ENCODE measurements at regions not wholly inside any gene's neighbourhood (a gene's known extent, or its start where the extent isn't known, plus 50 kb on each side); places are given as distances from the start of the nearest gene placed in this dataset.

DNA sequence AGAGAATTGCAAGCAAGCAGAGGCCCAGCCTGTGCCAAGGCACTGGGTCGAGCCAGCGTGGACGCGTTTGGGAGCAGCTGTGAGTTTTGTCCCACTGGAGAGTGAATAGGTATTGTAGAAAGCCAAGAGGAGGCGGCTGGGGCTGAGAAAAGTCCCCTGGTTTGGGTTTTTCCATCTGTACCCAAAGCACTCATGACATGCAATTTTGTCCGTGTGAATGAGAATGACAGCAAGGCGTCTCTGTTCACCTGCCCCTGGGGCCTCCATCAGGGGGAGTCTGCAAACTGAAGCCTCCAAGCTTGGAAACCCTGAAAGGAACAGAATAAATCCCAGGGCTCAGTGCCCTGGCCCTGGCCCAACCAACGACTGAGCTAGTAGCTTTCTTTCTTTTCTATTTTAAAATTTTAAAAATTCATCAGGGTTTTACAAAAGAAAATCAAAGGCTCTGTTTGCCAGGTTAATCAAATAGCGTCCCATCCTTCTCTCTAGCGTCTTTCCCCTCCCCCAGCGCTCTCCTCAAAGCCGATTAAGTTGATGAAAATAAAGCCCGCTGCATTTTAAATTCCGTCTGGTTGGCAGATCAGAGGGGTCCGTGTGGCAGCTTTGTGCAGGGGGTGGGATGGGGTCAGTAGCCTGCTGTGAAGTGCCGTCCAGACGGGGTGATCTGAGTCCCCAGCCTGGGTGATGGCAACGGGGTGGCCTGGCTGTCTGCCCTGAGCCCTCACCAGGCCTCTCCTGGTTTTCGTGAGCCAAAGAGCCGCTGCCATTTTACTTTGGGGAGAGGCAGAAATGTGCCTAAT is 171.0 kb downstream of the KATNIP start:
- no peak for FAIRE-seq

DNA sequence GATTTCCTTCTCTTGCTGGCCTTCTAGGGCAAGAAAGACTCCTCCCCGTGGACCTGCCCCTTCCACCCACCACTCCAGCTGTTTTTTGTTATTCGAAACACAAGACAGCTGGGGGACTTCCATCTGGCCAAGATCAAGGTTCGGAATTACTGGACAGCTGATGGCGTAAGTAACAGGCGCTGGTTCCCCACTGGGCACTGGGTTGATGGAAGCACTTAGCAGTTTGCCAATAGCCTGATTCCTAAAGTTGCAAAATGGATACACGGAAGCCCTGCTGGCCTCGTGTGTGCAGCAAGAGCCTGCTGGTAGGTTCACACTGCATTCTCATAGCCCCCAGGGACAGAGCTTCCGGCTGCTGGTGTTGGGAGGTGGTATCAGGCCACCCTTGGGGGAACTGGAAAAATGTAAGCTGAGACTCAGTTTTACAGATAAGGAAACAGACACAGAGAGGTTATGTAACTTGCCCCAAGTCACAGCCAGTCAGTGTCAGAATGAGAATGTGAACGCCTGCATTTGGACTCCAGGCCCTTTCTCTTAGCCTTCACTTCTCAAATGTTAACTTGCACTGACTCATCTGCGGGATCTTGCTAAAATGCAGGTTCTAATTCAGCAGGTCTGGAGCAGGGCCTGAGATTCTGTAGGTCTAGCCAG is 171.7 kb downstream of the KATNIP start:
- no peak for FAIRE-seq

DNA sequence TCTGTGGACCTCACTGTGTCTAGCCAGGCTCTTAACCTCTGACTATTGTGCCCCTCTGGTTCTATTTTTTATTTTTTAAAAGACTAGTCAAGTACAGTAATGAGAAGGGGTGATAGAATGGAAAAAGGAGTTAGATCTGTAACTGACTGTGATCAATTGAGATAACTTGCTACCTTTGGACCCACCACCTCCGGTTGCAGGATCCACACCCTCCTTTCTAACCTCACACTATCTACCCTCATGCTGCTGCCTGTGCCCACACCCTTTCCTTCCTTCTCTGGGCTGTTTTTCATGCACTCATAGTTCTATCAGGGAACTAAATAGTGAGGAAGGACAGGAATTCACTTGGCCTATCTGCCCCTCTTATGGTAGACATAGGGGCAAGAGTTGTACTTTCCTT is 172.3 kb downstream of the KATNIP start:
- FAIRE-seq = no peak

DNA sequence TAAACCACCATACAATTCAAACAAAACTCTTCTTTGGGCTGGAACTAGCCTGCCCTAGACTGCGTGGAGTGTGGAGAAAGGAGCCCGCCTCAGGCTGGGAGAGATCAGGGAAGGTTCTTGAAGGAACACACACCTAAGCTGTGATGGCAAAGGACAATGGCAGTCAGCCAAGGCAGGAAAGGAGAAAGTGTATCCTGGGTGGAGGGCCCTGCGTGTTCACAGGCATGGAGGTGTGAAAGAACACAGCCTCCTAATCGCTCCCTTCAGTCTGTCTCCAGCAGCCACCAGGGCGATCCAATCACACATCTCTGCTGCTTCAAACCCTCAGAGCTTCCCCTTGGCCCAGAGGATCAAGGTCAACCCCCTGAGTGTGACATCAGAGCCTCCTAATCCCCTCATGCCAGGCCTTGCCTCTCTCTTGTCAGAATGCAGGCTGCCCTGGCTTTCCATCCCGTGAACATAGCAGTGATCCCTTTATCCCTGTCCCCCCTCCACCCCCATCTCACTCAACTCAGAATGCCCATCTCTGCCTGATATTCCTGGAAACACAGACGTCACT is 173.0 kb downstream of the KATNIP start:
- FAIRE-seq = no peak

DNA sequence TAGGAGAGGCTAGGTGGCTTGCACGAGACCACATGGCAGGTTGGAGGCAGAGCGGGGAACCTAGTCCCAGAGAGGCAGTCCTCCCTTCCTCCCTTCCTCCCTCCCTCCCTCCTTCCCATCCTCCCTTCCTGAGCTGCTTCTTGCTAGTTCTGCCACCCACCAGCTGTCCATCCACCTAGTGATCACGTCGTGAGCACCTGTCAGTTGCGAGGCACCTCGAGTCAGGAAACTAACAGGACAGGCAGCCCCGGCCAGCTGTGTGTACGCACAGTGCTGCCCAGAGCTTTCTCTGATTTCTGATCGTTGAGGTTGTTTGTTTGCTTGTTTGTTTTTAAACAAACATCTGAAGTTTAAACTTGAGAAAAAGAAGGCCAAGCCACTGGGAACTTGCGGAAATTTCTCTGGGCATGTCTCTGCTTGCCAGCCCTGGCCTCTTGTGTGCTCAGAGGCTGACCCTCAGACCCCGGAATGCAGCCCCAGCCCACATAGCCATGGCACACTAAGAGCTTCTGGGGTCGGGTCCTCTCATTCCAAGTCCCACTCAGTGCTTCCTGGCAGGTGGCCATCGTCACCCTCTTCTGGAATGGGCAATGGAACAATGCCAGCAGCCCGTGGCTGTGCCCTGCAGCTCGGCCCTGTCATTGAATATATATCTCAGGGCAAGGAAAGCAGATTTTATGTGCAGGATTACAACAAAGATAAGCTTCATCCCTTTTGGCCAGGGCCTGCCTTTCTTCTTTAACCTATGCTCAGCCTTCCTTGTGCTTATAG is 174.0 kb downstream of the KATNIP start:
- FAIRE-seq = no peak

DNA sequence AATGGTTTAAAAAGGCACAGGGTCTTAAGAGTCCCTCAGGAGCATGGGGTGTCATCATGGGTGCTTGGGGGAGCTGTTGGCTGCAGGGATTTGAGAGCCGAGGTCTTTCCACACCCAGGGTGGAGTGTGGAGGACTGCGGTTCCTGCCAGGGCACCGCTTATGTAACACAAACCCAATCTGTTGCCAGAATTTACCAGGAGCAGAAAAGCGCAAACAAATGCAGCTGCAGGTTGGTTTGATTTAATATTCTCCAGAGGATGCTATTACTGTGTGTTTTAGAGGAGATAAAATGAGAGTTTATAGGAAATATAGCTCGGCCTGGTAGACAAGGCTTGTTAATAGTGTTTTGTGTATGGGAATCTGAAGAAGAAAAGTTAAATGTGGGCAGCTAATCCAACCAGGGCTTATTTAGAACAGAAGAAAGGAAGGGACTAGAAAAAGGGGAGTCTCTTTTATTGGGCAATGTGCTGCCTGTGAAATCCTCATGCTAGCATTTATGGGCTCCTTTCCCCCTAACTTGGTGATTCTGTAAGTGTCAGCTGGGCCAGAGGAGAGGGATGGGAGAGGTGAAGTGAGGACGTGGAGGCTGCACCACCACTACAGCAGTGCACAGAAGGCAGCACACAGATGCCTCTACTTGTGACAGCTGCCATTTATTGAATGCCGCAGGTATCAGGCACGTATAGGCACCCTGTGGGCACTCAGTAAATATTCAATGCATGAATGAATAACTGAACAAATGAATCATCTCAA is 174.7 kb downstream of the KATNIP start:
- FAIRE-seq = no peak

DNA sequence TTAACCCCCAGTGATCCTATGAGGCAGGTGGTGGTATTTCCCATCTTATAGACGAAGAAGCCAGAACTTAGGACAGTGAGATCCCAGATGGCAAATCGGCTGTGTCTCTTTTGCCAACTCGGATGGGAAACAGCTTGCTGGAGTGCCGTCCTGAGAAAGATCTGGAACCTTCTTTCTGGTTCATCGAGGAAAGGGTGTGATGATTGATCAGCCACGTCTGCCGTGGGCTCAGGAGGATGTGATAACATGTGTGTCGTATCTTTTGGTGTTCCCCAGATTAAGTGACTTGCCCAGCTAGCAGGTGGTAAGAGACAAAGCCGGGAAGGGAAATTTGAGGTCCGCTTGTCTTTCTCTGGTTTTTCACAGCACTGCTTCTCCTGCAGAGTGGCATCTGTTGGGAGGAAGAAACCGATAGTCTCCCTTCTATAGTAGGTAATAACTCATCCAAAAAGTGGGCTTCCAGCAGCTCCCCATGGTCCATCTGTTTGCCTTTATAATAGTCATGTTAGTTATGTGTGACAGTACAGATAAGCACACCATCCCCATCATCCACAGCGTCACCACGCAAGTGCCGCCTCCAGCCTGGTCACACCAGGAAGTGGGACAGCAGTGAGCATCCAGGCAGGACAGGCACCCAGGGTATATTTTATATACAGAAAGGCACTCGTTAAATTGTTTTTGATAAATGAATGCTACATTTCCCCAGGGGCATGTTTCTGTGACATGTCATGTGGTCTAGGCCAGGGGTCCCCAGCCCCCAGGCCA is 175.5 kb downstream of the KATNIP start:
- FAIRE-seq = no peak

DNA sequence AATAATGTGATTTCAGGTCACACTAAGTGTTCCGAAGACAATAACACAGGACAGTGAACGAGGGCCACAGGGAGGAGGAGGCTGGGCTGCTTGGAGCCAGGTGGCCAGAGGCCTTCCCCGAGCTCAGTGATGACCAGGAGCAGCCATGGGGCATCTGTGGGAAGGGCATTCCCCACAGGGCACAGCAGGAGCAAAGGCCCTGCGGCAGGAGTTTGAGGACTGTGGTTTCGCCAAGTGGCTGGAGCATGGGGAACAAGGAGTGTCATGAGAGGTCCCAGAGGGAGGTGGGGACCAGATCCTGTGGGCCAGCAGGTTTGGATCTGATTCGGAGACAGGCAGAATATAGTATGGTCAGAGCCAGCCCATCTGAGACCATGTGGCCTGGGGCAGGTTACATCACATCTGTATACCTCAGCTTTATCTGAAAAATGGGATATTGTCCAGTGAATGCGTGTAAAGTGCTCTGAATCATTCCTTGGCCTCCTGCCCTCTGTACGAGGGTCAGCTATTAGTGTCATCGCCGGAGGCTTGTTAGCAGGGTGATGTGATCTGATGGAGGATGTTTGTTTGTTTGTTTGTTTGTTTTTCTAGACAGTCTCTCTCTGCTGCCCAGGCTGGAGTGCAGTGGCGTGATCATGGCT is 176.8 kb downstream of the KATNIP start:
- FAIRE-seq = no peak

DNA sequence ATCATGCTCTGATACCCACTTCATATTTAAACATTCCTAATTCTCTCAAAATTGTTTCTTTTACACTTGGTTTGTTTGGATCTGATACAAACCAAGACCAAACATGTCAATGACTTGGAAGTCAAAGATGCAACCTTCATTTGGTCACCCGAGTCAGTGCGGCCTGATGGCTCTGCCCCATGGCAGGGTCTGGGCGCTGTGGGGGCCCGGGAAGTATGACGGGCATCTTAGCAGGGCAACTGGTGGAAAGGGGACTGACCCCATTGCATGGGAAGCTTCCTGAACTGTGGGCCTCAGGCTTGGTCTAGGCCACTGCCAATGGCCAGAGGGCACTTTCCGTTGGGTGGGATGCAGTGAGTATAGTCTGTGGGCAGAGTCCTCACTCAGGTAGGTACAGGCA is 178.0 kb downstream of the KATNIP start:
- FAIRE-seq = no peak

DNA sequence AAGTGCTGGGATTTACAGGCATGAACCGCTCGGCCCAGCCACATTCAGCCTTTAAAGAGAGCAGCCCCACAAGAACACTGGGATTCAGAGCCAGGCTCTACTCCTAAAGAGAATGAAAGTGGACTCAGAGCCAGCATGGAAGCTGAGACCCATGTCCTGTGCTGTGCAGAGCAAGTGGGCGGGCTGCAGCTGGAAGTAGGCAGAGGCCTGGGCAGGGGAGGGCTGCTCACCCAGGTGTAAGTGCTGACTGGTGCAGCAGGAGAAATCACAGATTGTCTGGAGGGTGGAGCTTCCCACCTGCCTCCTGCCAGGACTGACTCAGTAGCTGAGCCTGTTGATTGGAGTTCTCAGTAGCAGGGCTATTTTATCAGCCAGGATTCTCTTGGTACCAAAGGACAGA is 178.7 kb downstream of the KATNIP start:
- FAIRE-seq = no peak

DNA sequence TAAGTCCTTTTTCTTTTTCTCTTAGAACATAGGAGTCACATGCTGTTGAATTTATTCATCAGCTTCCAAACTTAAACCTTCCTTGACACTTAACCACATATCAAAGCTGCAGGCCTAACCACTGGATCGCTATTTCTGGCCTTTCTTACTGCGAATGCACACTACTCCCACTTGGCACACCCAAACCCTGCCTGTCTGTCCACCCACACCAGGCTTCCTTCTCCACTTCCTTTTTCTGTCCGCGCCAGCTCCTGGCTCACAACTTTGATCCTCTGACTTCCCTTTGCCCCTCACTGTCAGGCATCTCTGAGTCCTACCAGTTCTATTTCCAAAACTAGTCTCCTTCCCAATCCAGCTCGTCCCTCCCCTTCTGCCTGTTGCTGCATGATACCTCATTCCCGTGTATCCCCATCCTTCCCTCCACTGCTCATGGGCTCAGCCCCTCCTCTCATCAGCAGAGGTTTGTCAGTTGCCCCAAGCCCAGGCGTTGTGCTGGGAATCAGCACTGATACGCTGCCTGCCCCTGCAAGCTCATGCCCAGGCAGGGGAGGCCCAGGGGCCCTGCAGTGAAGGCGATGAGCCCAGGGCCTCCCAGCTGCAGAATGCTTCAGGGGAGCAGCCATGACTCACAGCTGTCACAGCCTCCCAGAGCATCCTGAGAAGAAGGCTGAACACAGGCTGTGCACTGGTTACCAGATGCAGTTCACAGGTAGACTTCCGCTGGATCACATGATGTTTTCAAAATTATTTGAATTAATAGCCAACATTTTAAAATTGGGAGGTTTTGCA is 179.8 kb downstream of the KATNIP start:
- FAIRE-seq = no peak

DNA sequence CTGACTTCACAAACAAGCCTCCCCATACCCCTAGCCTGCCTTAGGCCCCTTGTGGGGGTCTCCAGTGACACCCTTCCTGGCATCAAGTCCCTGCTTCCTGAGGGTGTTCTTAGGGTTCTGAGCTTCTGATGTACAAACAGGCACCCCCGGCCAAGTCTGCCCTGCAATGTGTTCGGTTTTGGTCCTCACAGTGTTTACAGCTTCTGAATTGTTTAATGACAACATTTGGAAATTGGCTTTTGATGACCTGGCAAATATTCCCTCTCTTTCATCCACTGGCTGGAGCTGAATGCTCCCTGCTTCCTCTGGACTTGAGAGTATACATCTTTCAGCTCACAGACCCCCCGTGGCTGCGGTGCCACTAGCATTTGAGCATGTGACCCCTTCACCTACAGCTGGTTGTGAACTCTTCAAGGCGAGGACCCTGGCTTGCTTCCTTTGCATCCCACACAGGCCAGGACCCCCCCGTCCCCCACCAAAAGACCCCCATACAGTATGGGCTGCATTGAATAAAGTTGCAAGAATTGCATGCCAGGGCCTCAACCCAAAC is 180.8 kb downstream of the KATNIP start:
- FAIRE-seq = no peak

DNA sequence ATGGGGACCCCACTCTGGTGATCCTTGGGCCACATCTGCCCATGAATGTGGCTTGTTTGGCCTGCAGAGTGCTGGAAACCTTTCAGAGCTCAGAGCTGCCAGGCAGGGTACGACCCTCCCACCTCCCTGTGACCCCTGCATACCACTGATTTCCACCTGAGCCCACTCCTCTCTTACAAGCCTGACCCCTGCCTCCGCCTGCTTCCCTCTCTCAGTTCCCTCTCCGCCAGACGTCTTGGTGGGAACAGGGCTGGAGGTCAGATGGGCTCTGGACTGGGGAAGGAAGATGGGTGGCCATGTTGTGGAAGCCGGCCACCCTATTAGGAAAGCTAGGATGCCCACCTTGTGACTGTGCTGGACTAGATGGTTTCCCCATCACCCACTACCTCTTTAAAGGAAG is 185.1 kb downstream of the KATNIP start:
- no peak for FAIRE-seq

DNA sequence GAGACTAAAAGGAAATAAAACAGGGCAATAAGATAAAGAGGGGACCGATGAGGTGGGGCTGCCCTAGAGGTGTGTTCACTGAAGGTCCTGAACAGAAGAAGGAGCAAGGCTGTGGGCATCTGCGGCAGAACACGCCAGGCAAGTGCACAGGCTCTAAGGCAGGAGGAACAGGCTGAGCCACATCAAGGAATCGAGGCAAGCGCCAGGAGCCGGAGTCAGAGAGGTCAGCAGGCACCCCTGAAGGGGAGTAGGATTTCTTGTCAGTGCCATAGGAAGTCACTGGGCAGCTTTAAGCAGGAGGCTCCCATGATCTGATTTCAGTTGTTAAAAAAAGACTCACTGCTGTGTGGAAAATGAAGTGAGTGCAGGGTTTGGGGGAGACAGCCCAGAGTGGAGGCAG is 186.5 kb downstream of the KATNIP start:
- FAIRE-seq = no peak

DNA sequence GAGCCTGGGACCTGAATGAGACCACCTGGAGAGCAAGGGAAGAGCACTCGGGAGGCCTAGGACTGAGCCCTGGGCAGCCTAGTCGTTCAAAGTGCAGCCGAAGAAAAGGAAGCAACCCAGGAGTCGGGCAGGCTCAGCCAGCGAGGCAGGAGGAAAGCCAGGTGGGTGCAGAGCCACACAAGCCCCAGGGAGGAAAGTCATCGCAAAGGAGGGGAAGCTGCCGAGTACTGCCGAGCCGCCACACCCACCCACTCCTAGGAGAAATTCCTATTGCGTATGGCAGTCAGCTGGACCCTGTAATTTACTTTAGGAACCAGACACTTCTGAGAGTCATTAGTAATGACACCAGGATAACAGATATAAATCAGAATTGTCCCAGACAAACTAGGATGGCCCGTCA is 187.6 kb downstream of the KATNIP start:
- no peak for FAIRE-seq
